Keratinocyte (primary cell): ENCODE measurements at regions not wholly inside any gene's neighbourhood (a gene's known extent, or its start where the extent isn't known, plus 50 kb on each side); places are given as distances from the start of the nearest gene placed in this dataset.

Source experiments
- DNase-seq: peaks from one replicate; pipeline ENCODE4 v3.0.0-alpha.2; 2011; ENCODE audit warnings: low read depth, missing footprints, low spot score
- FAIRE-seq: peaks from 2 replicates; lab custom pipeline; 2011; peaks lifted over from hg19 to GRCh38; lab: Jason Lieb, UNC
- H2AFZ ChIP-seq: 2 replicates; pipeline ENCODE4 v1.6.0; 2012; ENCODE audit warnings: low read length, control low read depth, inconsistent platforms; ENCODE audit not compliant: control insufficient read depth
- H3K27ac ChIP-seq: 2 replicates; pipeline ENCODE4 v1.5.1; 2011; ENCODE audit warnings: low read length; ENCODE audit not compliant: control insufficient read depth, insufficient read depth
- H3K27me3 ChIP-seq: 3 replicates; pipeline ENCODE4 v1.6.0; 2011; ENCODE audit warnings: low read length; ENCODE audit not compliant: control insufficient read depth, insufficient read depth; ENCODE audit errors: extremely low read depth
- H3K36me3 ChIP-seq, 2 experiments: 2 replicates in 1 of 2; 3 replicates in 1 of 2; pipeline ENCODE4 v1.5.1; 2011; ENCODE audit warnings: low read length in 2 of 2, mild to moderate bottlenecking in 1 of 2; ENCODE audit not compliant: control insufficient read depth in 2 of 2, insufficient read depth in 2 of 2; ENCODE audit errors: extremely low read depth in 1 of 2
- H3K4me1 ChIP-seq: 3 replicates; pipeline ENCODE4 v1.5.1; 2011; ENCODE audit warnings: low read length; ENCODE audit not compliant: control insufficient read depth, insufficient read depth; ENCODE audit errors: extremely low read depth
- H3K4me2 ChIP-seq: 3 replicates; pipeline ENCODE4 v1.6.0; 2011; ENCODE audit warnings: low read depth, low read length; ENCODE audit not compliant: control insufficient read depth, insufficient read depth; ENCODE audit errors: extremely low read depth
- H3K4me3 ChIP-seq, 3 experiments: fragments of 200-600 bp in 1 of 3; sonication (generic) in 1 of 3; 2 replicates in 2 of 3; 3 replicates in 1 of 3; pipeline ENCODE4 v1.5.1; 2011 to 2016; ENCODE audit warnings: low read length in 3 of 3, mild to moderate bottlenecking in 3 of 3, control low read depth in 2 of 3, inconsistent platforms in 1 of 3, low read depth in 1 of 3, mixed read lengths in 1 of 3, mixed run types in 1 of 3, moderate library complexity in 1 of 3; ENCODE audit not compliant: control insufficient read depth in 2 of 3, insufficient read depth in 2 of 3; ENCODE audit errors: extremely low read depth in 1 of 3
- H3K79me2 ChIP-seq: 2 replicates; pipeline ENCODE4 v1.6.0; 2012; ENCODE audit warnings: low read length; ENCODE audit not compliant: control insufficient read depth, insufficient read depth
- H3K9ac ChIP-seq: 3 replicates; pipeline ENCODE4 v1.6.0; 2011; ENCODE audit warnings: low read length; ENCODE audit not compliant: control insufficient read depth, insufficient read depth; ENCODE audit errors: extremely low read depth
- H3K9me1 ChIP-seq: 3 replicates; pipeline ENCODE4 v1.6.0; 2011; ENCODE audit warnings: low read length; ENCODE audit not compliant: control insufficient read depth, insufficient read depth; ENCODE audit errors: extremely low read depth
- H3K9me3 ChIP-seq: 2 replicates; pipeline ENCODE4 v1.5.1; 2012; ENCODE audit warnings: low read depth, low read length; ENCODE audit not compliant: control insufficient read depth
- H4K20me1 ChIP-seq: 3 replicates; pipeline ENCODE4 v1.6.0; 2011; ENCODE audit warnings: low read length; ENCODE audit not compliant: control insufficient read depth, insufficient read depth; ENCODE audit errors: extremely low read depth
- CTCF ChIP-seq, 3 experiments: IDR thresholded peaks in 1 of 3; conservative IDR thresholded peaks in 1 of 3; optimal IDR thresholded peaks in 1 of 3; 2 replicates in 2 of 3; 3 replicates in 1 of 3; pipeline versions ENCODE3 to v1.5.1; 2011; ENCODE audit warnings: low read length in 3 of 3, mild to moderate bottlenecking in 3 of 3, moderate library complexity in 2 of 3, control low read depth in 1 of 3, inconsistent platforms in 1 of 3; ENCODE audit not compliant: insufficient read depth in 2 of 3; ENCODE audit errors: extremely low read depth in 1 of 3
- EZH2 ChIP-seq: IDR thresholded peaks from one replicate; pipeline ENCODE4 v1.6.1; 2012; ENCODE audit warnings: inconsistent platforms, mild to moderate bottlenecking, low read length, moderate library complexity
- dilution Hi-C: fragments of 300-500 bp; cut with MboI; formaldehyde crosslinking; loops from one replicate; pipeline ENCODE4 v1.7.0; 2020; ENCODE audit warnings: low sequenced_read_pairs; ENCODE audit not compliant: extremely low pct_ligation_motif_present

- no peak for FAIRE-seq
- no peak overlapping the region for H3K4me2 ChIP-seq
- H3K4me3 ChIP-seq: no peak overlapping the region
- TF ChIP-seq EZH2 (no peak), CTCF (optimal IDR thresholded peaks at IDR 0.05 in 1 of 3, IDR thresholded peaks at IDR 0.05 in 1 of 3, conservative IDR thresholded peaks at IDR 0.05 in 1 of 3; ENCODE audit: extremely low read depth in 1 of 3, insufficient read depth in 2 of 3, low read length in 3 of 3) (no peak)
- H3K9me3 ChIP-seq: no peaks in the 10 kb centered on the region
- H3K9ac ChIP-seq: no peak overlapping the region
- no peaks in the 10 kb centered on the region for H3K27me3 ChIP-seq
- no peaks in the 10 kb centered on the region for H4K20me1 ChIP-seq
- no peak overlapping the region for H3K27ac ChIP-seq
- H2AFZ ChIP-seq: no peak overlapping the region
- H3K36me3 ChIP-seq: no peaks in the 10 kb centered on the region
- no peaks in the 10 kb centered on the region for H3K9me1 ChIP-seq
- no peaks in the 10 kb centered on the region for H3K79me2 ChIP-seq
- dilution Hi-C loops: no loop called here
- no peaks in the 10 kb centered on the region for H3K4me1 ChIP-seq
- no peak for DNase-seq
These were observed 66.4 kb upstream of the PKDCC start for GRCh38 chr2:41981417-41981816.

- H3K4me1 ChIP-seq: no peaks in the 10 kb centered on the region
- no peaks in the 10 kb centered on the region for H3K9me3 ChIP-seq
- no peak for TF ChIP-seq CTCF (optimal IDR thresholded peaks at IDR 0.05 in 1 of 3, IDR thresholded peaks at IDR 0.05 in 1 of 3, conservative IDR thresholded peaks at IDR 0.05 in 1 of 3; ENCODE audit: extremely low read depth in 1 of 3, insufficient read depth in 2 of 3, low read length in 3 of 3)
- TF ChIP-seq EZH2: no peak
- H3K9ac ChIP-seq: no peak overlapping the region
- FAIRE-seq: no peak
- H3K27ac ChIP-seq: no peak overlapping the region
- H3K9me1 ChIP-seq: no peaks in the 10 kb centered on the region
- no peaks in the 10 kb centered on the region for H3K79me2 ChIP-seq
- dilution Hi-C loops: no loop called here
- no peaks in the 10 kb centered on the region for H4K20me1 ChIP-seq
- no peak for DNase-seq
- H3K4me3 ChIP-seq: no peak overlapping the region
- H3K27me3 ChIP-seq: peaks cover 4% of the 10 kb centered on the region
- no peaks in the 10 kb centered on the region for H3K36me3 ChIP-seq
- H3K4me2 ChIP-seq: no peak overlapping the region
- no peak overlapping the region for H2AFZ ChIP-seq
These were observed 62.2 kb upstream of the PKDCC start for GRCh38 chr2:41985573-41986095.
